ENCODE measurements at regions not wholly inside any gene's neighbourhood (a gene's known extent, or its start where the extent isn't known, plus 50 kb on each side); places are given as distances from the start of the nearest gene placed in this dataset.

GRCh38 chr2:210756855-210757254, 200.5 kb downstream of the CPS1 start:
- TF ChIP-seq EZH2 (IDR thresholded peaks at IDR 0.05; ENCODE audit: low read length) = no peak
- TF ChIP-seq CTCF (optimal IDR thresholded peaks at IDR 0.05 in 1 of 3, IDR thresholded peaks at IDR 0.05 in 1 of 3, conservative IDR thresholded peaks at IDR 0.05 in 1 of 3; ENCODE audit: extremely low read depth in 1 of 3, insufficient read depth in 2 of 3, low read length in 3 of 3) = no peak

Measured in keratinocyte (primary cell).